Activated T-helper 17 cell treated with anti-CD3 and anti-CD28 coated beads, Interleukin-2, amount 50 U/mL, for 72 hours (primary cell): ENCODE measurements at regions not wholly inside any gene's neighbourhood (a gene's known extent, or its start where the extent isn't known, plus 50 kb on each side); places are given as distances from the start of the nearest gene placed in this dataset.
"Not testable (repeated sequence)": the region's sequence is repeated elsewhere in the genome, so short reads cannot be mapped to it uniquely, and the experiment has no call there.

ENCODE experiments used
- ATAC-seq: fragments of 150-1000 bp; cut with Tn5 transposase; replicated peaks from 2 replicates; pipeline ENCODE4 v1.10.0; 2021; ENCODE audit warnings: mild to moderate bottlenecking, moderate library complexity
- H3K27ac Mint-ChIP-seq: one replicate; pipeline ENCODE4 v1.8.0; 2022; ENCODE audit warnings: mixed read lengths
- H3K27me3 Mint-ChIP-seq: one replicate; pipeline ENCODE4 v1.8.0; 2022; ENCODE audit warnings: mixed read lengths
- H3K36me3 Mint-ChIP-seq: one replicate; pipeline ENCODE4 v1.8.0; 2022; ENCODE audit warnings: low read depth, mild to moderate bottlenecking, mixed read lengths
- H3K4me1 Mint-ChIP-seq: one replicate; pipeline ENCODE4 v1.8.0; 2022; ENCODE audit warnings: mixed read lengths
- H3K4me3 Mint-ChIP-seq: one replicate; pipeline ENCODE4 v1.8.0; 2022; ENCODE audit warnings: mild to moderate bottlenecking, mixed read lengths
- H3K9me3 Mint-ChIP-seq: one replicate; pipeline ENCODE4 v1.8.0; 2022; ENCODE audit warnings: mixed read lengths

DNA sequence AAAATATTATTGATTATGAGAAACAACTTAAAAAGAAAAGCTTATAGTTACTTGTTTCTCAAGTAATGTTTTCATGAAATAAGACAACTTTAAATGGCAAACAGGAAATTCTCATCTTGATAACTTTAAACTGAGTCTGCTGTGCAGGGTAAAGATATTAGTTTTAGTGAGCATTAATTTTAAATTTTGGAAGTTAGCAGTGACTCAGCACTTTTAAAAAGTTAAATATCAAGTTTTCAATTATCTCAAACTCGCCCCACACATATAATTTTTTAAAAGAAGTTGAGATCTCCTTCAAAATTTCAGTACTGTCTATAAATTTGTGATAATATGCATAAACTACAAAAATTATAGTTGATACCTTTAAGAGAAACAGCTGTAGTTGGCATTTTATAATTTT, 337.3 kb upstream of the NT5E start:
- no peaks in the 10 kb centered on the region for H3K36me3 Mint-ChIP-seq
- H3K4me1 Mint-ChIP-seq: no peaks in the 10 kb centered on the region

GRCh38 chr6:85111481-85112011, 338.3 kb upstream of the NT5E start:
- no peak overlapping the region for H3K4me3 Mint-ChIP-seq
- H3K27ac Mint-ChIP-seq: no peak overlapping the region
- no peaks in the 10 kb centered on the region for H3K36me3 Mint-ChIP-seq
- H3K9me3 Mint-ChIP-seq: peaks cover 3% of the 10 kb centered on the region
- H3K27me3 Mint-ChIP-seq: no peaks in the 10 kb centered on the region
- ATAC-seq: no peak
- no peaks in the 10 kb centered on the region for H3K4me1 Mint-ChIP-seq

More for the DNA sequence above, 337.3 kb upstream of the NT5E start:
- Mint-ChIP-seq H3K27ac (no peak overlapping the region), H3K4me3 (no peak overlapping the region), H3K9me3 (peaks cover 3% of the 10 kb centered on the region), H3K27me3 (no peaks in the 10 kb centered on the region)
- ATAC-seq: no peak

DNA sequence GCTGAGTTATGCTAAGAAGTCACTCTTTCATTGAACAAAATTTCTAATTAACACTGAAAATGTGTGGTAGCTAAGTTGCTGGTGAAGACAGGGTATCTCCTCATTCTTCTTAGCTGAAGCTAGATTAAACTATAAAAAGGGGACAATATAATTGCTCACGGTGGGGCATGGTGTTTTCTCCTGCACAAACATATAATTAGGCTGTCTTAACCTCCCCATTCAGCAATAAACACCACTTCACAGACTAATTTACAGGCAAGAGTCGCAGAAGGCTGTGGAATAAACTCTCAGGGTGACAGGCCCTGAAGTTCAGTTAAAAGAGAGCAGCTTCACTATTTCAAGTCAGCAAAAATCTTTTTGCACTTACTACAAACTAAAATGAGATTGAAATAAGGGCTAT, 338.9 kb upstream of the NT5E start:
- no peak overlapping the region for H3K4me3 Mint-ChIP-seq
- H3K27ac Mint-ChIP-seq: no peak overlapping the region
- no peaks in the 10 kb centered on the region for H3K27me3 Mint-ChIP-seq
- H3K9me3 Mint-ChIP-seq: peaks cover 3% of the 10 kb centered on the region
- no peaks in the 10 kb centered on the region for H3K4me1 Mint-ChIP-seq
- ATAC-seq: no peak
- no peaks in the 10 kb centered on the region for H3K36me3 Mint-ChIP-seq

- ATAC-seq: no peak
- no peak overlapping the region for H3K4me3 Mint-ChIP-seq
- no peaks in the 10 kb centered on the region for H3K4me1 Mint-ChIP-seq
- no peaks in the 10 kb centered on the region for H3K36me3 Mint-ChIP-seq
- no peaks in the 10 kb centered on the region for H3K27me3 Mint-ChIP-seq
- H3K27ac Mint-ChIP-seq: no peak overlapping the region
- H3K9me3 Mint-ChIP-seq: peaks cover 10% of the 10 kb centered on the region
Observed at GRCh38 chr6:85107701-85108100, 342.2 kb upstream of the NT5E start.

DNA sequence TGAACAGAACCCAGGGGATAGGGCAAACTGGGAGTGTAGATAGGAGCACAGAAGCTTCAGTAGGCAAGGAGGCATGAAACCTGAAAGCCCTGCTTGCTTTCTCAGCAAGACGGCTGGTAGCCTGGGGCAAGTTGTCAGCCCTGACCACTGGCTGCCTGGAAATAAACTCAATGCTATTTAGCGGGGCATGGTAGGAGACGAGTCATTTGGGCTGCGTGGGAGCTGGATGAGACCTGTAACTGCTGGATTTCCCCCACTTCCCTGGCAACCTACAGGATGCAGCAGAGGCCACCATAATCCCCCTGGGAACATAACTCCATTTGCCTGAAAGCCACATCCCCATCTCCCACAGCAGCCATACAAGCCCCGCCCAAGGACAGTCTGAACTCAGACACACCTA, 332.6 kb upstream of the TBX18 start:
- Mint-ChIP-seq H3K4me1 (no peaks in the 10 kb centered on the region), H3K4me3 (no peak overlapping the region), H3K27ac (no peak overlapping the region), H3K36me3 (no peaks in the 10 kb centered on the region), H3K9me3 (peaks cover 26% of the 10 kb centered on the region), H3K27me3 (no peaks in the 10 kb centered on the region)
- no peak for ATAC-seq

- ATAC-seq: no peak
- no peaks in the 10 kb centered on the region for H3K36me3 Mint-ChIP-seq
- H3K27me3 Mint-ChIP-seq: no peaks in the 10 kb centered on the region
- H3K27ac Mint-ChIP-seq: no peak overlapping the region
- no peaks in the 10 kb centered on the region for H3K4me1 Mint-ChIP-seq
- H3K9me3 Mint-ChIP-seq: peaks cover 21% of the 10 kb centered on the region
- H3K4me3 Mint-ChIP-seq: no peak overlapping the region
Observed at GRCh38 chr6:85092226-85092625, 327.8 kb upstream of the TBX18 start.

GRCh38 chr6:85089255-85089654, 324.9 kb upstream of the TBX18 start:
- H3K9me3 Mint-ChIP-seq: peaks cover 13% of the 10 kb centered on the region
- no peak overlapping the region for H3K27ac Mint-ChIP-seq
- no peaks in the 10 kb centered on the region for H3K27me3 Mint-ChIP-seq
- ATAC-seq: no peak
- H3K4me1 Mint-ChIP-seq: no peaks in the 10 kb centered on the region
- H3K4me3 Mint-ChIP-seq: no peak overlapping the region
- no peaks in the 10 kb centered on the region for H3K36me3 Mint-ChIP-seq

DNA sequence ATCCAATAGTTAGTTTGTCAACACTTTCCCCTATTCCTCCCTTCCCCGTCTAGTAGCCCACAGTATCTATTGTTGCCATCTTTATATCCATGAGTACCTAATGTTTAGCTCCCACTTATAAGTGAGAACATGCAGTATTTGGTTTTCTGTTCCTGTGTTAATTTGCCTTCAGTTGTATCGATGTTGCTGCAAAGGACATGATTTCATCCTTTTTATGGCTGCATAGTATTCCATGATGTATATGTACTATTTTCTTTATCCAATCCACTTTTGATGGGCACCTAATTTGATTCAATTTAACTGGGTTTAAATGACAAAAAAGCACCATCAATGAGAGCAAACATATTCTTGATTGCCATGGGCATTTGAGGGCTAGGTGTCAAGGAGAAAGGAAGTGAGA, 321.5 kb upstream of the TBX18 start:
- ATAC-seq: no peak
- H3K9me3 Mint-ChIP-seq: peaks cover 7% of the 10 kb centered on the region
- no peaks in the 10 kb centered on the region for H3K27me3 Mint-ChIP-seq
- no peaks in the 10 kb centered on the region for H3K4me1 Mint-ChIP-seq
- no peak overlapping the region for H3K4me3 Mint-ChIP-seq
- H3K27ac Mint-ChIP-seq: no peak overlapping the region
- H3K36me3 Mint-ChIP-seq: no peaks in the 10 kb centered on the region

GRCh38 chr6:85081102-85081501, 316.7 kb upstream of the TBX18 start:
- no peak for ATAC-seq
- H3K9me3 Mint-ChIP-seq: peaks cover 4% of the 10 kb centered on the region
- H3K4me1 Mint-ChIP-seq: no peaks in the 10 kb centered on the region
- H3K36me3 Mint-ChIP-seq: no peaks in the 10 kb centered on the region
- no peaks in the 10 kb centered on the region for H3K27me3 Mint-ChIP-seq
- H3K27ac Mint-ChIP-seq: no peak overlapping the region
- no peak overlapping the region for H3K4me3 Mint-ChIP-seq

GRCh38 chr6:85079761-85080160, 315.4 kb upstream of the TBX18 start:
- ATAC-seq: no peak
- no peak overlapping the region for H3K4me3 Mint-ChIP-seq
- H3K36me3 Mint-ChIP-seq: no peaks in the 10 kb centered on the region
- no peak overlapping the region for H3K27ac Mint-ChIP-seq
- H3K9me3 Mint-ChIP-seq: peaks cover under 1% of the 10 kb centered on the region
- no peaks in the 10 kb centered on the region for H3K27me3 Mint-ChIP-seq
- no peaks in the 10 kb centered on the region for H3K4me1 Mint-ChIP-seq

DNA sequence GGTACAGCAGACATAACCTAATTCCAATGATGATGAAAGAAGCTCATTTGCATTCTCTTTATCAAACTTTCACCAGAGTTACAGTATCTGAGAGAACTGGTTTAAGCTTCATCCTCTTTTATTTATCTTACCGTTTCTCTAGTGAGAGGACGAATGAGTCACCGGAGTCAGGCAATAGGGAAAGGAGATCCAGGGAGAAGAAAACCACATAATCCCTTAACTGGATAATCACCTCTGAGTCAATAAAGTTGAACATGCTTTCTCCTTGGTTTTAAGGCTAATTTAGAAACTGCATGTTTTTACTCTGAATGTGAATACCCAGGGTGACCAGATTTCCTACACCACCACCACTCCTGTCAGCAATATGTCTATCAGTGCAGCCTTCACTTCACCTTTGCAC, 313.7 kb upstream of the TBX18 start:
- no peak overlapping the region for H3K27ac Mint-ChIP-seq
- ATAC-seq: no peak
- H3K9me3 Mint-ChIP-seq: no peaks in the 10 kb centered on the region
- H3K27me3 Mint-ChIP-seq: no peaks in the 10 kb centered on the region
- H3K4me1 Mint-ChIP-seq: no peaks in the 10 kb centered on the region
- H3K36me3 Mint-ChIP-seq: no peaks in the 10 kb centered on the region
- H3K4me3 Mint-ChIP-seq: no peak overlapping the region

- Mint-ChIP-seq H3K4me3 (no peak overlapping the region), H3K27ac (no peak overlapping the region), H3K36me3 (no peaks in the 10 kb centered on the region), H3K4me1 (no peaks in the 10 kb centered on the region), H3K27me3 (no peaks in the 10 kb centered on the region), H3K9me3 (no peaks in the 10 kb centered on the region)
- ATAC-seq: no peak
Observed at GRCh38 chr6:85077098-85077497, 312.7 kb upstream of the TBX18 start.

GRCh38 chr6:85071845-85072244, 307.4 kb upstream of the TBX18 start:
- H3K36me3 Mint-ChIP-seq, H3K4me1 Mint-ChIP-seq, H3K4me3 Mint-ChIP-seq, H3K27ac Mint-ChIP-seq, H3K9me3 Mint-ChIP-seq, ATAC-seq, H3K27me3 Mint-ChIP-seq: not testable (repeated sequence)

GRCh38 chr6:85069577-85069976, 305.2 kb upstream of the TBX18 start:
- H3K4me1 Mint-ChIP-seq: no peaks in the 10 kb centered on the region
- H3K9me3 Mint-ChIP-seq: peaks cover 6% of the 10 kb centered on the region
- H3K27ac Mint-ChIP-seq: no peak overlapping the region
- no peaks in the 10 kb centered on the region for H3K36me3 Mint-ChIP-seq
- no peaks in the 10 kb centered on the region for H3K27me3 Mint-ChIP-seq
- ATAC-seq: no peak
- no peak overlapping the region for H3K4me3 Mint-ChIP-seq

- Mint-ChIP-seq H3K9me3 (peaks cover 6% of the 10 kb centered on the region), H3K36me3 (no peaks in the 10 kb centered on the region), H3K4me3 (no peak overlapping the region), H3K4me1 (no peaks in the 10 kb centered on the region), H3K27ac (no peak overlapping the region), H3K27me3 (no peaks in the 10 kb centered on the region)
- ATAC-seq: no peak
Observed at GRCh38 chr6:85068221-85068620, 303.8 kb upstream of the TBX18 start.

DNA sequence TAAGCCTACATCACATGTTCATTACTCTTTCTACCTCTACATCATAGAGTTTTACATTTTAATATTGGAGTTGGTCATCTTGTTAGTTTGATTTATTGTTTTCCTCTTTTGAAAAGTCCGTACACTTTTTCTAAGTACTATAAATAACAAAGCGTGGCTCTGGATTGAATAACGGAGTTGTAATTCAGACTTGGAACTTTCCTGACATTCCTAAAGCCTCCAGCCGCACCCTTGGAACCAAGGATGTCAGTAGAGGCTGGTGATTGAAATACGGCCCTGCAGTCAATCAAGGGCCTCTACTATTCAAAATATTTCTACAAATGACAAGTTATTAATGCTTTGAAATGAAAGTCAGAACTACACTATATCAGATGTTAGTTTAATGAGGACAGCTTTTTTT, 301.9 kb upstream of the TBX18 start:
- no peak overlapping the region for H3K27ac Mint-ChIP-seq
- H3K4me3 Mint-ChIP-seq: no peak overlapping the region
- no peaks in the 10 kb centered on the region for H3K27me3 Mint-ChIP-seq
- H3K36me3 Mint-ChIP-seq: no peaks in the 10 kb centered on the region
- H3K9me3 Mint-ChIP-seq: peaks cover 10% of the 10 kb centered on the region
- ATAC-seq: no peak
- H3K4me1 Mint-ChIP-seq: no peaks in the 10 kb centered on the region
